GM12878 (cell line): ENCODE measurements at regions not wholly inside any gene's neighbourhood (a gene's known extent, or its start where the extent isn't known, plus 50 kb on each side); places are given as distances from the start of the nearest gene placed in this dataset.

Source experiments
- CTCF ChIP-seq, 3 experiments: IDR thresholded peaks in 2 of 3; conservative IDR thresholded peaks in 1 of 3; 2 replicates each; pipeline ENCODE4 v1.5.1; 2011; ENCODE audit warnings: low read depth in 3 of 3, low read length in 3 of 3, mild to moderate bottlenecking in 3 of 3, control low read depth in 2 of 3, moderate library complexity in 2 of 3, inconsistent platforms in 1 of 3, mixed read lengths in 1 of 3; ENCODE audit not compliant: control insufficient read depth in 2 of 3, insufficient read depth in 1 of 3; ENCODE audit errors: extremely low read depth in 1 of 3
- EZH2 ChIP-seq: IDR thresholded peaks from 2 replicates; pipeline ENCODE4 v1.6.1; 2012; ENCODE audit warnings: low read depth, mild to moderate bottlenecking, control low read depth, inconsistent platforms, low read length, borderline replicate concordance; ENCODE audit not compliant: control insufficient read depth
- GABPA ChIP-seq: IDR thresholded peaks from 2 replicates; pipeline ENCODE4 v1.6.1; 2014; ENCODE audit warnings: antibody characterized with exemption, low read depth, mild to moderate bottlenecking, inconsistent platforms
- MAX ChIP-seq: IDR thresholded peaks from 2 replicates; pipeline ENCODE4 v1.6.1; 2012; ENCODE audit warnings: low read depth, low read length, improper control_type of control experiment
- MEF2A ChIP-seq: IDR thresholded peaks from 2 replicates; pipeline ENCODE4 v1.6.1; 2011; ENCODE audit warnings: low read depth, mild to moderate bottlenecking, low read length, moderate library complexity; ENCODE audit not compliant: insufficient read depth
- NFIC ChIP-seq: IDR thresholded peaks from 2 replicates; pipeline ENCODE4 v1.6.1; 2012; ENCODE audit warnings: low read depth, mild to moderate bottlenecking, inconsistent platforms, low read length, moderate library complexity
- NRF1 ChIP-seq: conservative IDR thresholded peaks from 2 replicates; pipeline ENCODE4 v1.6.1; 2011; ENCODE audit warnings: mild to moderate bottlenecking, low read depth, low read length, improper control_type of control experiment
- POLR2AphosphoS5 ChIP-seq: IDR thresholded peaks from 2 replicates; pipeline ENCODE4 v1.6.1; 2011; ENCODE audit warnings: mild to moderate bottlenecking, low read length, inconsistent platforms
- SMC3 ChIP-seq: IDR thresholded peaks from 2 replicates; pipeline ENCODE4 v1.6.1; 2011; ENCODE audit warnings: low read length, improper control_type of control experiment, borderline replicate concordance
- TAF1 ChIP-seq: IDR thresholded peaks from 2 replicates; pipeline ENCODE4 v1.6.1; 2011; ENCODE audit warnings: mild to moderate bottlenecking, low read depth, low read length, borderline replicate concordance
- TARDBP ChIP-seq: IDR thresholded peaks from 2 replicates; pipeline ENCODE4 v1.6.1; 2016; ENCODE audit warnings: borderline replicate concordance
- TBL1XR1 ChIP-seq: IDR thresholded peaks from 2 replicates; pipeline ENCODE4 v1.6.1; 2012; ENCODE audit warnings: low read depth, low read length, improper control_type of control experiment

GRCh38 chr20:54385746-54386145, 89.6 kb upstream of the DOK5 start:
- TF ChIP-seq TARDBP, result no peak
- no peak for TF ChIP-seq MAX
- no peak for TF ChIP-seq GABPA
- no peak for TF ChIP-seq EZH2
- no peak for TF ChIP-seq TAF1
- no peak for TF ChIP-seq TBL1XR1
- no peak for TF ChIP-seq POLR2AphosphoS5
- no peak for TF ChIP-seq NRF1
- no peak for TF ChIP-seq CTCF (IDR thresholded peaks at IDR 0.05 in 2 of 3, conservative IDR thresholded peaks at IDR 0.05 in 1 of 3; ENCODE audit: control insufficient read depth in 2 of 3, extremely low read depth in 1 of 3, insufficient read depth in 1 of 3, low read depth in 3 of 3, low read length in 3 of 3)
- no peak for TF ChIP-seq SMC3
- no peak for TF ChIP-seq NFIC
- no peak for TF ChIP-seq MEF2A
